ENCODE measurements at regions not wholly inside any gene's neighbourhood (a gene's known extent, or its start where the extent isn't known, plus 50 kb on each side); places are given as distances from the start of the nearest gene placed in this dataset.

DNA sequence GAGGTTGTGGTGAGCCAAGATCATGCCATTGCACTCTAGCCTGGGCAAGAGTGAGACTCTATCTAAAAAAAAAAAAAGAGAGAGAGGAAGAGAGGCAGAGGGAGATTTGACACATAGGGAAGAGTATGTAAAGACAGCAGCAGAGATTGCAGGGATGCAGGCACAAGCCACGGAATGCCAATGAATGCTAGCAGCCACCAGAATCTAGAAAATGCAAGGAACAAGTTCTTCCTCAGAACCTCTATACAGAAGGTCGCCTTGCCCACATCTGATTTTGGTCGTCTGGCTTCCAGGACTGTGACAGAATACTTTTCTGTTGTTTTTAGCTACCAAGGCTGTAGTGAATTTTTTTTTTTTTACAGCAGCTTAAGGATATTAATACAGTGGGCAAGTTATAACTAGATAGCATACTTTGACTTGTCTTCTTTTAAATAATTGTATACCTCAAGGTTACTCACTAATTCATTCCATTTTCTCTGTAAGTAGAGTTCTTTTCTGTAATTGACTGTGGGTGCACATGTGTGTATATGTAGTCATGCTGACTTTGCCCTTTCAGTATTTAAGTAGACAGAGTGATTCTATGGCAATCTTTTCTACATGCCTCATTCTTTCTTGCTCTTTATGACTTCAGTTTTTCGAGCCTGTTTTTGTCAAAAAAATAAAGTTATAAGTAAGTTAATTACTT is 402.2 kb downstream of the GJA1 start:
- TF ChIP-seq, protein P1, sequence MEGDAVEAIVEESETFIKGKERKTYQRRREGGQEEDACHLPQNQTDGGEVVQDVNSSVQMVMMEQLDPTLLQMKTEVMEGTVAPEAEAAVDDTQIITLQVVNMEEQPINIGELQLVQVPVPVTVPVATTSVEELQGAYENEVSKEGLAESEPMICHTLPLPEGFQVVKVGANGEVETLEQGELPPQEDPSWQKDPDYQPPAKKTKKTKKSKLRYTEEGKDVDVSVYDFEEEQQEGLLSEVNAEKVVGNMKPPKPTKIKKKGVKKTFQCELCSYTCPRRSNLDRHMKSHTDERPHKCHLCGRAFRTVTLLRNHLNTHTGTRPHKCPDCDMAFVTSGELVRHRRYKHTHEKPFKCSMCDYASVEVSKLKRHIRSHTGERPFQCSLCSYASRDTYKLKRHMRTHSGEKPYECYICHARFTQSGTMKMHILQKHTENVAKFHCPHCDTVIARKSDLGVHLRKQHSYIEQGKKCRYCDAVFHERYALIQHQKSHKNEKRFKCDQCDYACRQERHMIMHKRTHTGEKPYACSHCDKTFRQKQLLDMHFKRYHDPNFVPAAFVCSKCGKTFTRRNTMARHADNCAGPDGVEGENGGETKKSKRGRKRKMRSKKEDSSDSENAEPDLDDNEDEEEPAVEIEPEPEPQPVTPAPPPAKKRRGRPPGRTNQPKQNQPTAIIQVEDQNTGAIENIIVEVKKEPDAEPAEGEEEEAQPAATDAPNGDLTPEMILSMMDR (IDR thresholded peaks at IDR 0.05; ENCODE audit: control extremely low read depth, extremely low read depth, low read depth, missing control alignments): no peak
- no peak for DNase-seq (ENCODE audit: extremely low spot score)
- CTCF ChIA-PET: no interaction called here
- POLR2A ChIA-PET: no interaction called here

DNA sequence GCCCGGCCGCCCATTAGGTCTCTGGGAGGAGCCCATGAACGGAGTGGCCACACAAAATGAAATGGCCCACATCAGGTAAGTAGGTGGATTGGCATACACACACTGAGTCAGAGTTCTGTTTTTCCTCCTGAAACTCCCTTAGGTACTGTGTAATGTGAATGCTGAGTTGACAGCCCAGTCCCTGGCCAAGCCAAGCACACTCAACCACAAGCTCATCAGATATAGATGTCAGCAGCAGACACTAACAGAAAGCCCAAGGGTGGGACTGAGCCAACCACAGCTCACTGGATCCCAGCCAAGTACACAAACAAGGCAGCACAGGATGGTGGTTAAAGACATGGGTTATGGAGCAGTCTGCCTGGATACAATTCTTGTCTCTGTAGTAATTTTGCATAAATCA is 403.4 kb downstream of the GJA1 start:
- DNase-seq (ENCODE audit: extremely low spot score): no peak
- TF ChIP-seq, protein P1 (IDR thresholded peaks at IDR 0.05; ENCODE audit: control extremely low read depth, extremely low read depth, low read depth, missing control alignments): no peak
- CTCF ChIA-PET: interaction anchor here (3.0 kb wide), 1 partner anchor 11 kb away, joined by 24 read pairs; no protein-coding TSS in a partner anchor
- POLR2A ChIA-PET: no interaction called here

DNA sequence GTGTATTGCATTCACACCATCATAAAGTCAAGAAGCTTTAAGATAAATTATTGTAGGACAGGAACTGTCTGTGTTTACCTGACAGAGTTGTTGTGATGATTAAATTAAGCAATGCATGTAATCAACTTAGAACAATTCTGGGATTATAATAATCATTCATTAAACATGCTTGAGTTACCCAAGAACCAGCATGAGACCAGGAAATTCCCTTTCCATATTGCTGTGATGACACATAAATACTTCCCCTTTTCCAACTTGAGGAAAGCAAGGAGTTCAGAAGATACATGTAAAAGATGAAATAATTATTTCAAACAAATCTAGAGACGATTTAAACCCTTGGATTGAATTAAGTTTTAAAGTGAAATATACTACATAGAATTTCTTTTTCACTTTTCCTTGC is 404.4 kb downstream of the GJA1 start:
- TF ChIP-seq, protein P1 (IDR thresholded peaks at IDR 0.05; ENCODE audit: control extremely low read depth, extremely low read depth, low read depth, missing control alignments): no peak
- ChIA-PET CTCF (interaction anchor here (3.0 kb wide), 1 partner anchor 10 kb away, joined by 24 read pairs; no protein-coding TSS in a partner anchor), POLR2A (no interaction called here)
- DNase-seq (ENCODE audit: extremely low spot score): no peak

DNA sequence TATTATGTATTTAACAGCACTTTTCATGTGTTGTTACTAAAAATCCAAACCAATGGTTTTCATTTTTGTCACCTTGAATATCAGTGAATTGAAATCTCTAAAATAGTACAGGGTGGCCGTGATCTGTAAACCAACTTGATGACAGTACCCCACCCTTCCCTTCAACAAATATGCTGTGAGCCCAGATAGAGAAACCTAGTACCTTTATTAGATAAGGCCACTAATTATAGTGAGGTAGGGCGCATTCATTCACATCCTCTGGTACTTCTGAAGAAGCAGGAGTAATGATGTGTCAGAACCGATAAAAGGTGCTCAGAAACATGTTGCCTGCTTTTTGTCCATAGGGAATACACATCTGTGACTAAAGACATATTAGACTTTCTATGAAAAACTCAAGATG is 409.5 kb downstream of the GJA1 start:
- ChIA-PET CTCF (interaction anchor here (1.5 kb wide), 1 partner anchor 20 kb away, joined by 3 read pairs; no protein-coding TSS in a partner anchor), POLR2A (no interaction called here)
- TF ChIP-seq, protein P1 (IDR thresholded peaks at IDR 0.05; ENCODE audit: control extremely low read depth, extremely low read depth, low read depth, missing control alignments): no peak
- no peak for DNase-seq (ENCODE audit: extremely low spot score)

DNA sequence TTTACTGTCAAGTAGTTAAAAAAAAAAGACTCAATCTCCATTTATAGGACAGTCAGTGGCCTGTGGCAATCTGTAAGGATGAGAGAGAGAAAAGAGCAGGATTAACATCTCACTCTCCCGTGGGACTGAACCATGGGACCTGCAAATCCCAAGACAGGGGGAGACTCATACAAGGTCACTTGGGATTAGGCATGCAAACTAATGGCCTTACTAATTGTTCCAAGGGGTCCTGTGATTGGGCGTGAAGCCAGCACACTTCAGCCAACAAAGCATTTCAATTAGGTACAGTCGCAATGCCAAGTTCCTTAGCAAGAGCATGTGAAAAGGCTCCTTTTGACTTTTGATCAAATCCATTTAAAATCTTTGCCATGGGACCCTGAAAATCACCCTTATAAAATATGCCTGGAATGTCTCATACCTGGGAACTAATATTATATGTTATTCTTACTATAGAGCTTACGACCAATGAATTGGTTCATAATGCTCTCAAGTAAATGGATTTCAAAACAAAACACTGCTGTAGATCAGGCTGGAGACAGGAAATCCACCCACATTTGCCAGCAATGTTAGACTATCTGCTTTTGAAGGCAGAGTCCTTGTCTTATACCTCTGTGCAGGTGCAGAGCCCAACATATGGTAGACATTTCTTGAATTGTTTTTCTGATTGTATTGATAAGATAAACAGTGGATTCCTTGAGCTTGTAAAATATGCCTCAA is 412.5 kb downstream of the GJA1 start:
- ChIA-PET POLR2A (no interaction called here), CTCF (interaction anchor here (0.8 to 5.7 kb wide), 5 partner anchors 8 to 312 kb away, joined by 3 to 24 read pairs (median 5); no protein-coding TSS in a partner anchor)
- DNase-seq (ENCODE audit: extremely low spot score): no peak
- TF ChIP-seq, protein P1 (IDR thresholded peaks at IDR 0.05; ENCODE audit: control extremely low read depth, extremely low read depth, low read depth, missing control alignments): no peak

DNA sequence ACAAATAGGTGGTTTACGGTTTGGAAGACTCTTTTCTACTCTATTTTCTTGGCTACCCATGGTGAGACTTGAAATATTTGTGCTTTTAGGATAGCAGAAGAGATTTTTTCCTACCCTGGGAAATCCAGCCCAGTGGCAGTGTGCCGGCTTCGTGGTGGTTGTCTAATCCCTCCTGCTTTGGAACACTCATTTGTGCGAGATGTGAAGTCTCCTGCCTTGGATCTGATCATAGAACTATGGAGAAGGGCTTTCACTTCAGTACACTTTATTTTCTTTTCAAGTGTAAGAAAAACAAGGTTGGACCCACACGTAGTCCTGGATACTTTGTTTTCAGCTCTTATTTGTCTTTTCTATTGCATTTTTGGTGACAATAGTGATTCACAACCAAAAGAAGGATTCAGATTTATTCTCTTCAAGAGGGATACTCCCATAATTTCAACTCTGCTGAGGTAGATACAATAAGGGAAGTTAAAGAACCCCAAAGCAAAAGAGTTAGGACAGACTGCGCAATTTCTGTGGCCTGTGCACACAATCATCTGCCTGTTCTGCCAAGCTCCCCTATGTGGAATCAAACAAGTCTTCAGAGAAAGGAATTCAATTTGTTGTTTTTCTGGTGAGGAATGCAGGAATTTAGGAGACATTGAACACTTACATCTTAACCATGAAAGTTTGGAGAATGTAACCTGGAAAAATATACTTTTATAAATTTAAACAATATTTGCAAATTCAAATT is 413.2 kb downstream of the GJA1 start:
- CTCF ChIA-PET: interaction anchor here (0.6 to 5.7 kb wide), 17 partner anchors 9 to 793 kb away, joined by 3 to 24 read pairs (median 4); no protein-coding TSS in a partner anchor
- TF ChIP-seq, protein P1 (IDR thresholded peaks at IDR 0.05; ENCODE audit: control extremely low read depth, extremely low read depth, low read depth, missing control alignments): no peak
- no peak for DNase-seq (ENCODE audit: extremely low spot score)
- POLR2A ChIA-PET: no interaction called here
